Activated CD8-positive, alpha-beta memory T cell treated with anti-CD3 and anti-CD28 coated beads, Interleukin-2, amount 50 U/mL, for 48 hours (primary cell): ENCODE measurements at regions not wholly inside any gene's neighbourhood (a gene's known extent, or its start where the extent isn't known, plus 50 kb on each side); places are given as distances from the start of the nearest gene placed in this dataset.
"Not testable (repeated sequence)": the region's sequence is repeated elsewhere in the genome, so short reads cannot be mapped to it uniquely, and the experiment has no call there.

ENCODE experiments used
- DNase-seq: peaks from one replicate; pipeline ENCODE4 v3.0.0-alpha.2; 2020

DNA sequence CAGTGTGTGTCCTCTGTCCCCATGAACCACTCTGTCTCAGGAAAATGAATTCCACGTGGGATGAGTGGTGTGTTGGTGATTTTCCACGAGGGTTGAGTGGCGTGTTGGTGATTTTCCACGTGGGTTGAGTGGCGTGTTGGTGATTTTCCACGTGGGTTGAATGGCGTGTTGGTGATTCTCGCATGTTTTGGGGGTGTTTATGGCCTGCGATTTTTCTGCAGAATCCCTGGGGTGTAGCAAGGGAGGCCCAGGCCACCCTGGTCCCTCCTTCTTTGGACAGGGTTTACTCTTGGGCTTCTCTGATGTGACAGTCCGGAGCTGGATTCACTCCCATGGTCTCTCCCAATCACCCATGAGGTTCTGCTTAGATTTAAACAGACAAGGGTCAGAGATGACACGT lies 90.6 kb upstream of the FRMD1 start:
- no peak for DNase-seq

- DNase-seq, result peak; percentile 8
Measured at GRCh38 chr6:168168936-168169335, 89.9 kb upstream of the FRMD1 start.

DNA sequence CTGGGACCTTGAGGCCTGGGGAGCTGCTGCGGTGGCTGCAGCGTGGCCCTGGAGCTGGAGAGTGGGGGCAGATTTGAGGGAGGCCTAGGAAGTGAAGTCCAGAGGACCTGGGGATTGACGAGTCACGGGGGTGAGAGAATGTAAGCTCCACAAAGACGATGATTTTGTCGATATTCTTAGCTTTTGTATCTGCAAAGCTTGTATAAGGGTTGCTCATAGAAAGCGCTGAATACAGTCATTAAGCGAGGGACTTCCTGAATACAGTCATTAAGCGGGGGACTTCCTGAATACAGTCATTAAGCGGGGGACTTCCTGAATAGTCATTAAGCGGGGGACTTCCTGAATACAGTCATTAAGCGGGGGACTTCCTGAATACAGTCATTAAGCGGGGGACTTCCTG lies 89.3 kb upstream of the FRMD1 start:
- not testable (repeated sequence) for DNase-seq

DNA sequence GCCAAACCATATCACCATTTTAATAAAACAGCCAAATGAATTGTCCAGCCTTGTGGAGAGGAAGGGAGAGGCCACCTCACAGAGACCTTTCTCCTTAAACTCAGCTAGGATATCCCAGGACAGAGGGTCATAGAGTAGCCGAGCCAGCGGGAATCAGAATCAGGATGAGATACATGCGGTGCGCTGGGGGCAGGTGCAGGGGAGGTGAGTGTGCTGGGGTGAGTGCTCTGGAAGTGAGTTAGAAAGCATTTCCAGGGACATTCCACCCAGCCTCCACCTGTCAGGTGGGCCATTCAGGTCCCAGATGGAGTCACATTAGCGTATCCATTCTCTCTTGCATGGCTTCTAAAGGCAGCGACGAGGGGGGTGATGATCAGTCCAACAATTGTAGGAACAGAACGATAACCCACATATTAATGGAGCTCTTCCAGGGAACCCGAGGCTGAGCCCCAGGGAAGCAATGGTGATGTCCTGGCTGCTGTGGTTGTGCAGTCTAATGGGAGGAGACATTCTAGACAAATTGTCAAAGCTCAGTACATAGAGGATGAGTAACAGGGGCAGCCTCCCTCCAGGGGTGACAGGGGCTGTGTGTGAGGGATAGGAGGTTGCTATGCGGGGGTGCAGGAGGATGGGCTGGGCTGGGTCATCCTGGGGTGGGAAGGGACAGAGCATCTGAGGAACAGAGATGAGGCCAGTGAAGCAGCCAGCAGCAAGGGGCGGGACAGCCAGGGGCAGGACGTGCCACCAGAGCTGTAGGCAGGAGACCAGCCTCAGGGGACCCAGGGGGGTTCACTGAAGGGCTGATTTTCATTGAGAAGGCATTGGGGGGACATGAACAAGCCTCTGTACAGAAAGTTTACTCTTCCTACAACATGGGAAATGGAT lies 88.7 kb upstream of the FRMD1 start:
- peak; percentile 7 for DNase-seq

DNA sequence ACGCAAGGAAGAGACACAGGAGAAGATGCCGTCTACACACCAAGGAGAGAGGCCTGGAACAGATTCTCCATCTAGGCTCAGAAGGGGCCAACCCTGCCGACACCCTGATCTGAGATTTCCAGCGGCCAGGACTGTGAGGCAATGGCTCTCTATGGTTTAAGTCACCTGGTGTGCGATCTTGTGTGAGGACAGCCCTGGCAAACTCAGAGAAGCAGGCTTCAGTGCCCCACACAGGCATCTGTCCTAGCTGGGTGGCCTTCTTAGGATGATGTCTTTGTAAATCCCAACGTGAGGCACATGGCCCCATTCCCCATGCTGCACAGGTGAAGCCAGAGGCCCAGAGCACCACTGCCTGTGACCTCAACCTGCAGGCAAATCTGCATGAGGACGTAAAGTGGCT lies 87.6 kb upstream of the FRMD1 start:
- no peak for DNase-seq

DNA sequence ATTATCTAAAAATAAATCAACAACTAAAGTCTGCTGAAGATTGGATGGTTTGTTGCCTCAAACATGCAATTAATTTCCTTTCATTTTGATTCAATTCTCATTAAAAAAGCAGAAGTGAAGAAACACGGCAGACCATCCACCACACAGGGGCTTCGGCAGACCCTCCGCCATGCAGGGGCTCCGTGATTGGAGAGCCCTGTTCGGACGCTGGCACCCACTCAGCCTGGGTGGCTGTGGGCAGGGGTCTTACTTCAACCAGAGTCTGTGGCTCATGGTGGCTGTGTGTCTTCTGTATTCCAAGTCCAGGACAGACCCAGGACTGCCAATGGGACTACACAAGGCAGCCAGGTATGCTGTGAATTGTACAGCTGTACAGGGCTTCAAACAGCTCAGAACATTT lies 86.9 kb upstream of the FRMD1 start:
- DNase-seq, result peak; percentile 12

GRCh38 chr6:168165373-168165772 lies 86.4 kb upstream of the FRMD1 start:
- peak; percentile 12 for DNase-seq

GRCh38 chr6:168164462-168165061 lies 85.5 kb upstream of the FRMD1 start:
- DNase-seq, result no peak

DNA sequence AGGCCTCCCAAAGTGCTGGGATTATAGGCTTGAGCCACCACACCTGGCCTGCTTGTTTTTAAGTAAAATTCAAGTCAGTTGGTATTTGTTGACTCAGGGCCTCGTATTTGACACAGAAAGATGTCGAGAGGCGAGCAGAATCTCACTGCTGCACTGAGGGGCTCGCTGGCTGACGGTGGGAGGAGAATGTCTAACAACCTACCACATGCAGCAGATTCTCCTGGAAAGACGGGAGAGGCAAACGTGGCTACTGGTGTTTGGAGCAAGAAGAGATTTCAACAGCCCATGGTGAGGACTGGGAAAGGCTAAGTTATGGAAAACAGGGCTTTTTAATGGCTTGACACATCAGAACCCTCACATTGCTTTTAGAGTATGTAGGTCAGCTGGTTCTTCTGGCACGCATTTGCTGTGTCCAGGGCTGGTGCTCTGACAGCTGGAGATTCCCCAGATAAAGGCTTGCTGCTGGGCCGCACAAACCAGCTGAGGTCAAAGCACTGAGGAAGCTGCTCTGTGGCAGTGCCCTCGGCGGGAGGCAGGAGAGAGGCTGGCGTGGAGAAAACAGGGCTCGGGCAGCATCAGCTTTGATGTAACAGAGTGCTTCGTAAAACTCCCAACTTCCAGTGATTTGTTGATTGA lies 84.2 kb upstream of the FRMD1 start:
- DNase-seq, result peak; percentile 17

- peak; percentile 2 for DNase-seq
Measured at GRCh38 chr6:168162366-168162765, 83.4 kb upstream of the FRMD1 start.

- DNase-seq, result peak; percentile 6
Measured at GRCh38 chr6:168161371-168161750, 82.3 kb upstream of the FRMD1 start.

GRCh38 chr6:168160506-168161370 lies 81.7 kb upstream of the FRMD1 start:
- peak; percentile 8 for DNase-seq

GRCh38 chr6:168159506-168159905 lies 80.5 kb upstream of the FRMD1 start:
- DNase-seq, result peak; percentile 2

- DNase-seq, result no peak
Measured at GRCh38 chr6:168158980-168159349, 80.0 kb upstream of the FRMD1 start.

GRCh38 chr6:168158213-168158979 lies 79.4 kb upstream of the FRMD1 start:
- peak; percentile 20 for DNase-seq

GRCh38 chr6:168157272-168158212 lies 78.5 kb upstream of the FRMD1 start:
- DNase-seq, result peak; percentile 12

- peak; percentile 32 for DNase-seq
Measured at GRCh38 chr6:168156742-168157265, 77.8 kb upstream of the FRMD1 start.

- peak; percentile 4 for DNase-seq
Measured at GRCh38 chr6:168155821-168156741, 77.1 kb upstream of the FRMD1 start.

DNA sequence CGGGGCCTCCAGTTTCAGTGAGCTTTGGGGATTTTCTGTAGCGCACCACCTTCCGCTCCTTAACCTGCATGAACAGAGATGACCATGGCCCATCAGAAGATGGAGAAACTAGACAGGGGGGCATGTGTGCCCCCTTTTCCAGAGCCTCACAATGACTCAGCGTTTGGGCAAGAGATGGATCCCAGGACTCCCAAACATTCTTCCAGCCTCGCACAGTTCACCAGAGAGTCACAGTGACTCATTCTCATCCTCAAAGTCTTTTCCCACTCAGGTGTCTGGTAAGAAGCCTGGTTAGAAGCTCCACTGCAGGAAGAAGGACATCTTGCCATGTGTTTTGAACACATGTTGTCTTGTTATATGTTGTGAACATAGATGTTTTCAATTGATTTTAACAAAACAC lies 76.2 kb upstream of the FRMD1 start:
- DNase-seq, result peak; percentile 15
